Loucy (cell line): ENCODE measurements at regions not wholly inside any gene's neighbourhood (a gene's known extent, or its start where the extent isn't known, plus 50 kb on each side); places are given as distances from the start of the nearest gene placed in this dataset.

ENCODE experiments used
- CTCF ChIP-seq: fragments of 200-600 bp; sonication (generic); conservative IDR thresholded peaks from 2 replicates; pipeline ENCODE4 v1.5.1; 2014; ENCODE audit warnings: mild to moderate bottlenecking, antibody characterized with exemption, low read length
- EZH2phosphoT487 ChIP-seq: fragments of 200-600 bp; IDR thresholded peaks from 2 replicates; pipeline ENCODE4 v1.6.1; 2018; ENCODE audit warnings: antibody characterized with exemption, mild to moderate bottlenecking, moderate library complexity, borderline replicate concordance

GRCh38 chrX:27085346-27085745 lies 377.8 kb downstream of the PPP4R3C start:
- TF ChIP-seq CTCF, result no peak
- no peak for TF ChIP-seq EZH2phosphoT487
